ENCODE measurements at regions not wholly inside any gene's neighbourhood (a gene's known extent, or its start where the extent isn't known, plus 50 kb on each side); places are given as distances from the start of the nearest gene placed in this dataset.

DNA sequence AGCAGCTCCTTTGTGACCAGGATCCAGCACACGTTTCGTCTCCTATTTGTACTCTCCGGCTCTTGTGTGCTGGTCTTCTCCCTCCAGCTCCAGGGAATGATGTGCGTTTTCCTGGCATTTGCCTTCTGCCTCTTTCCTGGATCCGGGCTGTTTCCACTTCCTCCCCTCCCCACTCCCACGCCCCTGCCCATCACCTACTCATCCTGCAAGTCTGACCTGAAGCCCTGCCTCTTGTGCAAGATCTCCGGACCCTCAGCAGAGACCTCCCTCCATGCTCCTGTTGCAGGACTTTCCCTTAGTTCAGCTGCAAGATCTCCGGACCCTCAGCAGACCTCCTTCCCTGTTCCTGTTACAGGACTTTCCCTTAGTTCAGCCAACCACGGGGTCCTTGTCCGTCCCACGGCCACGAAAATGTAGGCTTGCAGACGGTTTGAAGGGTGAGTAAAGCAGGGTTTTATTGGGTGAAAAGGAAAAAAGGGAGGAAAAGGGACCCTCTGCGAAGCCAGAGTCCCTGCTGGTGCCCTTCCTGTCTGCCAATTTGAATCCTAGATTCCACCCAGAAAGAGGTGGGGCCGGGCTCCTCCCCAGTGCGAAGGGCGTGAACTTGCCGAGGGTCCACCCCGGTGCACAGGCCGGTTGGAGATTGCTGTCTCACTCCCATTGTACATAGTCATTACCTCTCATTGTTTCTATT is 74.4 kb upstream of the IRF2 start:
- Histone ChIP-seq H3K4me2 (ENCODE audit: low read length, poor library complexity, severe bottlenecking) (no peak overlapping the region), H2AFZ (ENCODE audit: low read depth, low read length) (no peak overlapping the region), H2AK5ac (ENCODE audit: low read length, severe bottlenecking) (no peak overlapping the region), H3K9me3 (ENCODE audit: control insufficient read depth, low read length) (no peaks in the 10 kb centered on the region), H3K23ac (ENCODE audit: low read length in 2 of 2) (no peak overlapping the region), H3K4ac (ENCODE audit: low read depth in 1 of 2, low read length in 2 of 2) (no peak overlapping the region), H4K8ac (ENCODE audit: low read length) (no peak overlapping the region), H3K79me1 (replicated peaks; ENCODE audit: low read length, poor library complexity, severe bottlenecking) (no peaks in the 10 kb centered on the region), H3K9ac (ENCODE audit: low read length) (no peak overlapping the region), H3K27ac (ENCODE audit: low read length, poor library complexity, severe bottlenecking) (no peak overlapping the region), H3K4me3 (ENCODE audit: insufficient read depth in 1 of 2, low read depth in 1 of 2, low read length in 2 of 2) (no peak overlapping the region), H3K4me1 (ENCODE audit: control insufficient read depth, insufficient read depth, low read depth, low read length) (no peaks in the 10 kb centered on the region), H2BK5ac (ENCODE audit: low read depth, low read length, poor library complexity, severe bottlenecking) (no peak overlapping the region), H3K14ac (ENCODE audit: low read length in 2 of 2) (no peak overlapping the region), H3K27me3 (ENCODE audit: control insufficient read depth in 1 of 2, insufficient read depth in 1 of 2, low read length in 2 of 2) (peaks cover 0 to 6% of the 10 kb centered on the region in 2 experiments), H4K91ac (ENCODE audit: low read length) (no peak overlapping the region), H2BK12ac (ENCODE audit: low read length in 2 of 2) (no peak overlapping the region), H2BK15ac (ENCODE audit: low read depth, poor library complexity, severe bottlenecking) (no peak overlapping the region), H3K36me3 (ENCODE audit: control insufficient read depth in 1 of 2, insufficient read depth in 2 of 2, low read depth in 1 of 2, low read length in 2 of 2) (no peaks in the 10 kb centered on the region), H3K18ac (ENCODE audit: low read depth in 1 of 2, low read length in 2 of 2) (no peak overlapping the region), H2BK120ac (ENCODE audit: low read depth, low read length) (no peak overlapping the region)
- DNase-seq = no peak
- WGBS = 73% methylated on average over 15 of the region's 20 CpGs

DNA sequence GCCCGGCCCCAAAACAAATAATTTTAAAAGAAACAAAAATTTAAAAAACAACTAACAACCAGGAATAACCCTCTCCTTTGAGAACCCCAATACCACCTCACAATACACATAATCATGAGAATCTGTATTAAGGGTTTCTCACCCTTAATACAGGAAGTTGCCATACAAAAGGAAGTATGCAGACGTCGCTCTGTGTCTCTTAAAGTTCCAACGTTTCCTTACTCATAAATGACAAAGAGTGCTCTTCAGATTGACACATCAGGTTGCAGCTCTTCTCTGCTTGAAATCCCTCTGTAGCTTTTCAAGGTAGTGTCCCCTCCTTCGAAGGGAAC is 73.9 kb upstream of the IRF2 start:
- H3K9me3 ChIP-seq (ENCODE audit: control insufficient read depth, low read length) = no peaks in the 10 kb centered on the region
- no peaks in the 10 kb centered on the region for H3K4me1 ChIP-seq (ENCODE audit: control insufficient read depth, insufficient read depth, low read depth, low read length)
- no peak overlapping the region for H2BK15ac ChIP-seq (ENCODE audit: low read depth, poor library complexity, severe bottlenecking)
- no peak overlapping the region for H2BK12ac ChIP-seq (ENCODE audit: low read length in 2 of 2)
- H3K27ac ChIP-seq (ENCODE audit: low read length, poor library complexity, severe bottlenecking) = no peak overlapping the region
- no peaks in the 10 kb centered on the region for H3K36me3 ChIP-seq (ENCODE audit: control insufficient read depth in 1 of 2, insufficient read depth in 2 of 2, low read depth in 1 of 2, low read length in 2 of 2)
- H3K9ac ChIP-seq (ENCODE audit: low read length) = no peak overlapping the region
- H3K79me1 ChIP-seq (replicated peaks; ENCODE audit: low read length, poor library complexity, severe bottlenecking) = no peaks in the 10 kb centered on the region
- no peak overlapping the region for H2BK120ac ChIP-seq (ENCODE audit: low read depth, low read length)
- H3K18ac ChIP-seq (ENCODE audit: low read depth in 1 of 2, low read length in 2 of 2) = no peak overlapping the region
- H2AFZ ChIP-seq (ENCODE audit: low read depth, low read length) = no peak overlapping the region
- H2AK5ac ChIP-seq (ENCODE audit: low read length, severe bottlenecking) = no peak overlapping the region
- DNase-seq = no peak
- 57% methylated on average over 4 of the region's 5 CpGs for WGBS
- H3K4me3 ChIP-seq (ENCODE audit: insufficient read depth in 1 of 2, low read depth in 1 of 2, low read length in 2 of 2) = no peak overlapping the region
- no peak overlapping the region for H4K91ac ChIP-seq (ENCODE audit: low read length)
- H2BK5ac ChIP-seq (ENCODE audit: low read depth, low read length, poor library complexity, severe bottlenecking) = no peak overlapping the region
- H3K23ac ChIP-seq (ENCODE audit: low read length in 2 of 2) = no peak overlapping the region
- H3K27me3 ChIP-seq (ENCODE audit: control insufficient read depth in 1 of 2, insufficient read depth in 1 of 2, low read length in 2 of 2) = peaks cover 0 to 6% of the 10 kb centered on the region in 2 experiments
- H4K8ac ChIP-seq (ENCODE audit: low read length) = no peak overlapping the region
- no peak overlapping the region for H3K4me2 ChIP-seq (ENCODE audit: low read length, poor library complexity, severe bottlenecking)
- no peak overlapping the region for H3K14ac ChIP-seq (ENCODE audit: low read length in 2 of 2)
- H3K4ac ChIP-seq (ENCODE audit: low read depth in 1 of 2, low read length in 2 of 2) = no peak overlapping the region

GRCh38 chr4:184544788-184545409 is 70.5 kb upstream of the IRF2 start:
- Histone ChIP-seq H3K18ac (ENCODE audit: low read depth in 1 of 2, low read length in 2 of 2) (no peak overlapping the region), H4K91ac (ENCODE audit: low read length) (no peak overlapping the region), H4K8ac (ENCODE audit: low read length) (no peak overlapping the region), H2BK15ac (ENCODE audit: low read depth, poor library complexity, severe bottlenecking) (no peak overlapping the region), H2AFZ (ENCODE audit: low read depth, low read length) (no peak overlapping the region), H3K36me3 (ENCODE audit: control insufficient read depth in 1 of 2, insufficient read depth in 2 of 2, low read depth in 1 of 2, low read length in 2 of 2) (no peaks in the 10 kb centered on the region), H3K4me1 (ENCODE audit: control insufficient read depth, insufficient read depth, low read depth, low read length) (no peaks in the 10 kb centered on the region), H3K9me3 (ENCODE audit: control insufficient read depth, low read length) (no peaks in the 10 kb centered on the region), H3K27me3 (ENCODE audit: control insufficient read depth in 1 of 2, insufficient read depth in 1 of 2, low read length in 2 of 2) (peaks cover 0 to 6% of the 10 kb centered on the region in 2 experiments), H3K27ac (ENCODE audit: low read length, poor library complexity, severe bottlenecking) (no peak overlapping the region), H3K9ac (ENCODE audit: low read length) (no peak overlapping the region), H2BK12ac (ENCODE audit: low read length in 2 of 2) (no peak overlapping the region), H2BK120ac (ENCODE audit: low read depth, low read length) (no peak overlapping the region), H2AK5ac (ENCODE audit: low read length, severe bottlenecking) (no peak overlapping the region), H3K4me3 (ENCODE audit: insufficient read depth in 1 of 2, low read depth in 1 of 2, low read length in 2 of 2) (no peak overlapping the region), H3K79me1 (replicated peaks; ENCODE audit: low read length, poor library complexity, severe bottlenecking) (no peaks in the 10 kb centered on the region), H3K23ac (ENCODE audit: low read length in 2 of 2) (no peak overlapping the region), H3K14ac (ENCODE audit: low read length in 2 of 2) (no peak overlapping the region), H2BK5ac (ENCODE audit: low read depth, low read length, poor library complexity, severe bottlenecking) (no peak overlapping the region), H3K4ac (ENCODE audit: low read depth in 1 of 2, low read length in 2 of 2) (no peak overlapping the region), H3K4me2 (ENCODE audit: low read length, poor library complexity, severe bottlenecking) (no peak overlapping the region)
- no peak for DNase-seq
- WGBS = 83% methylated on average over 3 of the region's 4 CpGs

DNA sequence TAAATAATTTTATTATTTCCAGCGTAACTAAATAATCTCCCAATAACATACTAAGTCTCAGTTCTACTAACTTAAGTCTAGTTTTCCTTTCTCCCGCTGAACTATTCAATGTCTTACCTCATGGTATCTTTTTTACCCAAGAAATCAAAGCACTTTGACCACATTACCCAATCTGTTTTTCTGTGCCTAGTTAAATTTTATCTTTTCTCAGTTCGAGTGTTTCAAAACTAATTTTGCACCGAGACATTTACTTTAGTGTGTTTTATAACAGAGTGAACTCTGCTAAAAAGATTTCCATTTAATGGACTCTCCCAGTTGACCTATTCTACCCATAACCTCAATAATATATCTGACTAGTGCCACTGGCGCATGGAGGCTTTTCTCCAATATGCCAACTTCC is 67.6 kb upstream of the IRF2 start:
- no peak overlapping the region for H3K14ac ChIP-seq (ENCODE audit: low read length in 2 of 2)
- H3K18ac ChIP-seq (ENCODE audit: low read depth in 1 of 2, low read length in 2 of 2) = no peak overlapping the region
- no peaks in the 10 kb centered on the region for H3K4me1 ChIP-seq (ENCODE audit: control insufficient read depth, insufficient read depth, low read depth, low read length)
- no peak overlapping the region for H2BK5ac ChIP-seq (ENCODE audit: low read depth, low read length, poor library complexity, severe bottlenecking)
- no peak overlapping the region for H3K9ac ChIP-seq (ENCODE audit: low read length)
- H3K4ac ChIP-seq (ENCODE audit: low read depth in 1 of 2, low read length in 2 of 2) = no peak overlapping the region
- H2BK12ac ChIP-seq (ENCODE audit: low read length in 2 of 2) = no peak overlapping the region
- no peak overlapping the region for H3K4me3 ChIP-seq (ENCODE audit: insufficient read depth in 1 of 2, low read depth in 1 of 2, low read length in 2 of 2)
- no peak overlapping the region for H2AFZ ChIP-seq (ENCODE audit: low read depth, low read length)
- H3K9me3 ChIP-seq (ENCODE audit: control insufficient read depth, low read length) = no peaks in the 10 kb centered on the region
- WGBS = over 99% methylated on average over 3 of the region's 5 CpGs
- H3K23ac ChIP-seq (ENCODE audit: low read length in 2 of 2) = no peak overlapping the region
- H3K27ac ChIP-seq (ENCODE audit: low read length, poor library complexity, severe bottlenecking) = no peak overlapping the region
- no peak overlapping the region for H3K4me2 ChIP-seq (ENCODE audit: low read length, poor library complexity, severe bottlenecking)
- H4K91ac ChIP-seq (ENCODE audit: low read length) = no peak overlapping the region
- no peak overlapping the region for H2BK15ac ChIP-seq (ENCODE audit: low read depth, poor library complexity, severe bottlenecking)
- H2AK5ac ChIP-seq (ENCODE audit: low read length, severe bottlenecking) = no peak overlapping the region
- H3K36me3 ChIP-seq (ENCODE audit: control insufficient read depth in 1 of 2, insufficient read depth in 2 of 2, low read depth in 1 of 2, low read length in 2 of 2) = no peaks in the 10 kb centered on the region
- no peak overlapping the region for H2BK120ac ChIP-seq (ENCODE audit: low read depth, low read length)
- no peaks in the 10 kb centered on the region for H3K79me1 ChIP-seq (replicated peaks; ENCODE audit: low read length, poor library complexity, severe bottlenecking)
- H3K27me3 ChIP-seq (ENCODE audit: control insufficient read depth in 1 of 2, insufficient read depth in 1 of 2, low read length in 2 of 2) = peaks cover 0 to 6% of the 10 kb centered on the region in 2 experiments
- no peak overlapping the region for H4K8ac ChIP-seq (ENCODE audit: low read length)
- no peak for DNase-seq
